Prostate gland (tissue), 2 donors: ENCODE measurements at regions not wholly inside any gene's neighbourhood (a gene's known extent, or its start where the extent isn't known, plus 50 kb on each side); places are given as distances from the start of the nearest gene placed in this dataset.

Experiments
- CTCF ChIP-seq, 4 experiments: fragments of 200-600 bp in 2 of 4; fragments of 450-650 bp in 2 of 4; sonication (generic) in 2 of 4; IDR thresholded peaks; 1 replicate in 3 of 4; 2 replicates in 1 of 4; pipeline ENCODE4 v1.5.1; 2016 to 2019; ENCODE audit warnings: antibody characterized with exemption in 4 of 4, mild to moderate bottlenecking in 2 of 4, moderate library complexity in 2 of 4
- POLR2A ChIP-seq: fragments of 450-650 bp; IDR thresholded peaks from one replicate; pipeline ENCODE4 v1.6.1; 2016; ENCODE audit warnings: antibody characterized with exemption, mild to moderate bottlenecking

GRCh38 chr10:88113657-88114272 is 250.3 kb downstream of the PTEN start:
- TF ChIP-seq POLR2A (no peak), CTCF (IDR thresholded peaks at IDR 0.05) (no peak)
